ENCODE measurements at regions not wholly inside any gene's neighbourhood (a gene's known extent, or its start where the extent isn't known, plus 50 kb on each side); places are given as distances from the start of the nearest gene placed in this dataset.

- H3K4me1 ChIP-seq (ENCODE audit: control insufficient read depth, insufficient read depth, low read length) = no peaks in the 10 kb centered on the region
- POLR2A ChIA-PET = no interaction called here
- no peak overlapping the region for H3K4me3 ChIP-seq (ENCODE audit: low read depth, low read length)
- CTCF ChIA-PET = no interaction called here
- H3K9me3 ChIP-seq (ENCODE audit: control insufficient read depth, insufficient read depth, low read depth, low read length) = no peaks in the 10 kb centered on the region
- H3K27ac ChIP-seq (ENCODE audit: extremely low read depth, low read depth, low read length) = no peak overlapping the region
- H3K36me3 ChIP-seq (ENCODE audit: control insufficient read depth in 2 of 2, insufficient read depth in 1 of 2, low read length in 2 of 2) = no peaks in the 10 kb centered on the region
- no peak for TF ChIP-seq ZNF266 (tag by site-specific recombination; IDR thresholded peaks at IDR 0.05; ENCODE audit: low read depth)
- TF ChIP-seq ZBTB20 (tag by site-specific recombination; IDR thresholded peaks at IDR 0.05) = no peak
These were observed 473.5 kb downstream of the ACTL7B start for GRCh38 chr9:108382310-108382709.

- TF ChIP-seq ZNF433 (tag by site-specific recombination; IDR thresholded peaks at IDR 0.05; ENCODE audit: low read depth) = no peak
- no peak for TF ChIP-seq ZNF366 (tag by site-specific recombination; conservative IDR thresholded peaks at IDR 0.05)
- TF ChIP-seq ZNF677 (tag by site-specific recombination; IDR thresholded peaks at IDR 0.05) = no peak
- TF ChIP-seq ZNF133 (tag by site-specific recombination; IDR thresholded peaks at IDR 0.05) = no peak
- TF ChIP-seq, protein P1, sequence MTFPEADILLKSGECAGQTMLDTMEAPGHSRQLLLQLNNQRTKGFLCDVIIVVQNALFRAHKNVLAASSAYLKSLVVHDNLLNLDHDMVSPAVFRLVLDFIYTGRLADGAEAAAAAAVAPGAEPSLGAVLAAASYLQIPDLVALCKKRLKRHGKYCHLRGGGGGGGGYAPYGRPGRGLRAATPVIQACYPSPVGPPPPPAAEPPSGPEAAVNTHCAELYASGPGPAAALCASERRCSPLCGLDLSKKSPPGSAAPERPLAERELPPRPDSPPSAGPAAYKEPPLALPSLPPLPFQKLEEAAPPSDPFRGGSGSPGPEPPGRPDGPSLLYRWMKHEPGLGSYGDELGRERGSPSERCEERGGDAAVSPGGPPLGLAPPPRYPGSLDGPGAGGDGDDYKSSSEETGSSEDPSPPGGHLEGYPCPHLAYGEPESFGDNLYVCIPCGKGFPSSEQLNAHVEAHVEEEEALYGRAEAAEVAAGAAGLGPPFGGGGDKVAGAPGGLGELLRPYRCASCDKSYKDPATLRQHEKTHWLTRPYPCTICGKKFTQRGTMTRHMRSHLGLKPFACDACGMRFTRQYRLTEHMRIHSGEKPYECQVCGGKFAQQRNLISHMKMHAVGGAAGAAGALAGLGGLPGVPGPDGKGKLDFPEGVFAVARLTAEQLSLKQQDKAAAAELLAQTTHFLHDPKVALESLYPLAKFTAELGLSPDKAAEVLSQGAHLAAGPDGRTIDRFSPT (tag by site-specific recombination; IDR thresholded peaks at IDR 0.05) = no peak
- no peak for TF ChIP-seq KLF9 (tag by site-specific recombination; IDR thresholded peaks at IDR 0.05; ENCODE audit: low read depth)
- TF ChIP-seq SCRT1 (tag by site-specific recombination; IDR thresholded peaks at IDR 0.05; ENCODE audit: borderline replicate concordance) = no peak
- TF ChIP-seq SALL2 (tag by site-specific recombination; IDR thresholded peaks at IDR 0.05; ENCODE audit: borderline replicate concordance) = no peak
- no peak for TF ChIP-seq ZNF660 (tag by site-specific recombination; IDR thresholded peaks at IDR 0.05)
- no peak for TF ChIP-seq ZNF37A (tag by site-specific recombination; IDR thresholded peaks at IDR 0.05)
- no peak for TF ChIP-seq ZNF138 (tag by site-specific recombination; IDR thresholded peaks at IDR 0.05; ENCODE audit: borderline replicate concordance)
- TF ChIP-seq ZNF610 (tag by site-specific recombination; IDR thresholded peaks at IDR 0.05; ENCODE audit: borderline replicate concordance) = no peak
- no peak for TF ChIP-seq ZSCAN16 (tag by site-specific recombination; IDR thresholded peaks at IDR 0.05)
- no peak for TF ChIP-seq ZNF560 (tag by site-specific recombination; IDR thresholded peaks at IDR 0.05; ENCODE audit: borderline replicate concordance)
- TF ChIP-seq ZBTB11 (tag by site-specific recombination; conservative IDR thresholded peaks at IDR 0.05; ENCODE audit: low read depth) = no peak
- no peak for TF ChIP-seq ZNF521 (tag by site-specific recombination; IDR thresholded peaks at IDR 0.05)
- TF ChIP-seq ZNF549 (tag by site-specific recombination; IDR thresholded peaks at IDR 0.05) = no peak
- no peak for TF ChIP-seq REPIN1 (tag by site-specific recombination; IDR thresholded peaks at IDR 0.05; ENCODE audit: low read depth)
- TF ChIP-seq ZNF692 (tag by site-specific recombination; IDR thresholded peaks at IDR 0.05) = no peak
- ChIA-PET CTCF (interaction anchor here (0.6 kb wide), 1 partner anchor 8 kb away, joined by 3 read pairs; no protein-coding TSS in a partner anchor), POLR2A (no interaction called here)
- Histone ChIP-seq H3K4me1 (ENCODE audit: control insufficient read depth, insufficient read depth, low read length) (no peaks in the 10 kb centered on the region), H3K4me3 (ENCODE audit: low read depth, low read length) (no peak overlapping the region), H3K27ac (ENCODE audit: extremely low read depth, low read depth, low read length) (no peak overlapping the region), H3K9me3 (ENCODE audit: control insufficient read depth, insufficient read depth, low read depth, low read length) (no peaks in the 10 kb centered on the region), H3K36me3 (ENCODE audit: control insufficient read depth in 2 of 2, insufficient read depth in 1 of 2, low read length in 2 of 2) (no peaks in the 10 kb centered on the region)
These were observed 477.9 kb downstream of the ACTL7B start for GRCh38 chr9:108377881-108378280.
